PC-9 (cell line): ENCODE measurements at regions not wholly inside any gene's neighbourhood (a gene's known extent, or its start where the extent isn't known, plus 50 kb on each side); places are given as distances from the start of the nearest gene placed in this dataset.

Experiments
- CTCF ChIP-seq: fragments of 200-600 bp; sonication (generic); conservative IDR thresholded peaks from 2 replicates; pipeline ENCODE4 v1.6.1; 2017; ENCODE audit warnings: mixed run types, antibody characterized with exemption, mild to moderate bottlenecking, moderate library complexity
- EZH2 ChIP-seq: fragments of 200-600 bp; sonication (generic); IDR thresholded peaks from 2 replicates; pipeline ENCODE4 v1.8.0; 2017; ENCODE audit warnings: antibody characterized with exemption, low read depth

GRCh38 chr5:162240734-162241133 is 173.2 kb downstream of the GABRG2 start:
- no peak for TF ChIP-seq CTCF
- no peak for TF ChIP-seq EZH2
